ENCODE measurements at regions not wholly inside any gene's neighbourhood (a gene's known extent, or its start where the extent isn't known, plus 50 kb on each side); places are given as distances from the start of the nearest gene placed in this dataset.
"Not testable (repeated sequence)": the region's sequence is repeated elsewhere in the genome, so short reads cannot be mapped to it uniquely, and the experiment has no call there.

DNA sequence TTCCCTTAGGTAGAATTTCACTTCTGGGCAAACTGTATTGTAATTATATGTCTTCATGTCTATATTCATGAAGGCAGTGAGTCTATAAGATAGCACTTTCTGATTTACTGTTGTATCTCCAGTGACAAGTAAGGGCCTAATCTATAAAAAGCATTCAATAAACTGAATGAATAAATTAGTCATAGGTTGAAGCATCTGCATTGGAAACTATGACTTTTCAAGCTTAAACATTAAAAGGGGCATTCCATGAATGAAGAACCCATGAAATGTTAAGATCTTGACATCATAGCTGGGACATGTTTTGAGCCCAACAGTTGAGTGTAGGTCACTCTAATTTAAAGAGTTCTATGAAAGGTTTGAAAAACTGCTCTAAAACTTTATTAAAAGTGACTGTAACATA is 159.3 kb upstream of the LCORL start:
- no peak for DNase-seq

DNA sequence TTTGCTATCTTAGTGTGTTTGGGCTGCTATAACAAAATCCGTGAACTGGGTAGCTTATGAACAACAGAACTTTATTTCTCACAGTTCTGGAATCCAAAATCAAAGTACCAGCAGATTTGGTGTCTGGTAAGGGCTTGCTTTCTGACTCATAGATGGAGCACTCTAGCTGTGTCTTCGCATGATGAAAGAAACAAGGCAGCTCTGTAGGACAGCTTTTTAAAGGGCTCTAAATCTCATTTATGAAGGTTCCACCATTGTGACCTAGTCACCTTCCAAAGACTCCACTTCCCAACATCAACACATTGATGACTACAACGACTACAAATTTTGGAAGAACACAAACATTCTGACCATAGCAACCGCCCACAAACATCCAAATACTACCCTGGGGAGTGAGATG is 158.6 kb upstream of the LCORL start:
- no peak for DNase-seq

DNA sequence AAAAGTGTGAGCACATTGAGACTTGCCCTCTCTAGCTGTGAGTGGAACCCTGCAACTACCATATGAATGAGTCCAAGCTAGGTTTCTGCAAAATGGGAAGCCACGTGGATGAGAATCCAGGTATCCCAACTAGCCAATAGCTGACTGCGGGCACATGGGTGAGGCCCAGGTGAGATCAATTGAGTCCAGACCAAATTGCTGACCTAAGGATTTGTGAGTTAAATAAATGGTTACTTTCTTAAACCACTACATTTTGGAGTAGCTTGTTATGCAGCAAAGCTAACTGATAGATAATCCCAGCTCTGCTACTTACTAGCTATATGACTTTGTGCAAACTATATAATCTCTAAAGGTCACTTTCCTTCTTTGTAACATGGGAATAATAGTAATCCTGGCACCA is 150.3 kb upstream of the LCORL start:
- DNase-seq: no peak

DNA sequence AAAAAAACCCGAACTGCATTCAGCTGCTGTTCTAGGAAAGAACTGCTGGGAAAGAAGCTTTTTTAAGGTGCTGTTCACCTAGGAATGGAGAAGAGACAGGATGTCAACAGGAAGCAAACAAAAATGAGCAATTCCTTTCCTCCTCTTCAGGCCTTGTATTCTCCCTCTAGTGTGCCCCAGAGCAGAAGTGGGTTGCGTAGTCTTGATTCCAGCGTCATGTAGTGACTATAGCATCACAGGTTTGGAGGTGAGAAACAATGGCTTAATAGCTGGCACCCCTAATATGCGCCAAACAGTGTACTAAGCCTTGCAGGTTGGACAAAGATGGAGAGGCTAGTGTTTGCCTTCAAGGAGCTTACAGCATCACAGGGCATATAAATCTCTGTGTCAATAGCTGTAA is 146.3 kb upstream of the LCORL start:
- DNase-seq: no peak

DNA sequence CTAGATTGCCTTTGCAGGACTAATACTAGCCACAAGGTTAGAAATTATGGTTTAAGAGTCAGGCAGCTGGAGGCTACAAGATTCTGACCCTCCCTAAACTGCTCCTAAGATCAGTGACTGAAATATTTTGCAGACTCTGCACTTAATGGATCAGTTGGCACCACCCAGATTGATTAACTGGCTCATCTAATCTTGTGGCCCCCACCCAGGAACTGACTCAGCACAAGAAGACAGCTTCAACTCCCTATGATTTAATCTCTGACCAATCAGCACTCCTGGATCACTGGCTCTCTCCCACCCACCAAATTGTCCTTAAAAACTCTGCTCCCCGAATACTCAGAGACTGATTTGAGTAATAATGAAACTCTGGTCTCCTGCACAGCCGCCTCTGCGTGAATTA is 145.4 kb upstream of the LCORL start:
- no peak for DNase-seq

DNA sequence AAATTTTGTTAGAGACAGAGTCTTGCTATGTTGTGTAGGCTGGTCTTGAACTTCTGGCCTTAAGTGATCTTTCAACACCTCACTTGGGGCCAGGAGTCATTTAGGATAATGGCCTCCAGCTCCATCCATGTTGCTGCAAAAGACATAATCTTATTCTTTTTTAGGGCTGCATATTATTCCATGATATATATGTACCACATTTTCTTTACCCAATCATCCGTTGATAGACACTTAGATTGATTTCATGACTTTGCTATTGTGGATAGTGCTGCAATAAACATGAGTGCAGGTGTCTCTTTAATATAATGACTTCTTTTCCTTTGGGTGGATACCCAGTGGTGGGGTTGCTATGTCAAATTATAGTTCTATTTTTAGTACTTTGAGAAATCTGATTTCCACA is 140.9 kb upstream of the LCORL start:
- DNase-seq: no peak

DNA sequence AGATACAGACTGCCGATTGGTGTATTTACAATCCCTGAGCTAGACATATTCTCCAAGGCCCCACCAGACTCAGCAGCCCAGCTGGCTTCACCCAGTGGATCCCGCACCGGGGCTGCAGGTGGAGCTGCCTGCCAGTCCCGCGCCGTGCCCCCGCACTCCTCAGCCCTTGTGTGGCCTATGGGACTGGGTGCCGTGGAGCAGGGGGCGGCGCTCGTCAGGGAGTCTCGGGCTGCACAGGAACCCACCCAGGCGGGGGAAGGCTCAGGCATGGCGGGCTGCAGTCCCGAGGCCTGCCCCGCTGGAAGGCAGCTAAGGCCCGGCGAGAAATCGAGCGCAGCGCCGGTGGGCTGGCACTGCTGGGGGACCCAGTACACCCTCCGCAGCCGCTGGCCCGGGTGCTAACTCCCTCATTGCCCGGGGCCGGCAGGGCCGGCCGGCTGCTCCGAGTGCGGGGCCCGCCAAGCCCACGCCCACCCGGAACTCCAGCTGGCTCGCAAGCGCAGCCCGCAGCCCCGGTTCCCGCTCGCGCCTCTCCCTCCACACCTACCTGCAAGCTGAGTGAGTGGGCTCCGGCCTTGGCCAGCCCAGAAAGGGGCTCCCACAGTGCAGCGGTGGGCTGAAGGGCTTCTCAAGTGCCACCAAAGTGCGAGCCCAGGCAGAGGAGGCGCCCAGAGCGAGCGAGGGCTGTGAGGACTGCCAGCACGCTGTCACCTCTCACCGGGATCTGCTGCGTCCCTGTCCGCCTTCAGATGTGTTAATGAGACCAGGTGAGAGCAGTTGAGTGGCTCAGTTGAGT is 137.8 kb upstream of the LCORL start:
- DNase-seq: not testable (repeated sequence)

DNA sequence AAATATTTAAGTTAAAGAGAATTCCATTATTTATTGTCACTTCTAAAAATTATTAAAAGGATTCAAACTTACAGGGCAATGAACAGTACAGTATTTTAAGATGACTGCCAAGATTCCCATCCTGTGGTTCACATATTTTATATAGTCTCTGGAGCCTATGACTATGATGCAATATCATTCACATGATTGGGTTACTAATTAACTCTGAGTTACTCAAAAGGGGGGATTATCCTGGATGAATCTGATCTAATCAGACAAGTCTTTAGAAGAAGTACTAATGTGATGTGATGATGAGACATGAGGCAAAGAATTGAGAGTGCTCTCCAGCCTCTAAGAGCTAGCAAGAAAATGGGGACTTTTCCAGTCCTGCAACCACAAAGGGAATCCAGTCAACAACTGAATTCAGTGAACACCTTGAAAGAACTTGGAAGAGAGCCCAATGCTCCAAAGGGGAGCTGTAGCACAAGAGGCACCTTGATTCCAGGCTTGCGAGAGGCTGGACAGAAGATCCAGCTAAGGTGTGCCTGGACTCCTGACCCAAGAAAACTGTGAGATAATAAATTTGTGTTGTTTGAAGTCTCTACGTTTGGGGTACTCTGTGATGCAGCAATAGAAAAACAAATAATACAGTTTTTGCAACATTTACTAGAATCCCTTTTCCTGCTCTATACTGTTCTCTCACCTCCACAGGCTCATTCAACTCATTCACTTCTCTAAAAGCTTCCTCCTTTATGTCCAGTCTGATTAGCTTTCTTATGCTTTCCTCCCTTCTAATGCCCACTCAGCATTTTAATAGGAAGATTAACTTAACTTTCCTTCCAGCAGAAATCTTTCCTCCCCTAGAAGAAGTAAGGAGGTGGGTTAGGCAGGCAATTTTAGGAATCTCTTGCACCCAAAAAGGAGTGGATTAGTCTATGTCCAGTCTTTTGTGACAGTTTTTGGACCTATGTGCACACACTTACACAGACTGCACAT is 133.8 kb upstream of the LCORL start:
- no peak for DNase-seq

DNA sequence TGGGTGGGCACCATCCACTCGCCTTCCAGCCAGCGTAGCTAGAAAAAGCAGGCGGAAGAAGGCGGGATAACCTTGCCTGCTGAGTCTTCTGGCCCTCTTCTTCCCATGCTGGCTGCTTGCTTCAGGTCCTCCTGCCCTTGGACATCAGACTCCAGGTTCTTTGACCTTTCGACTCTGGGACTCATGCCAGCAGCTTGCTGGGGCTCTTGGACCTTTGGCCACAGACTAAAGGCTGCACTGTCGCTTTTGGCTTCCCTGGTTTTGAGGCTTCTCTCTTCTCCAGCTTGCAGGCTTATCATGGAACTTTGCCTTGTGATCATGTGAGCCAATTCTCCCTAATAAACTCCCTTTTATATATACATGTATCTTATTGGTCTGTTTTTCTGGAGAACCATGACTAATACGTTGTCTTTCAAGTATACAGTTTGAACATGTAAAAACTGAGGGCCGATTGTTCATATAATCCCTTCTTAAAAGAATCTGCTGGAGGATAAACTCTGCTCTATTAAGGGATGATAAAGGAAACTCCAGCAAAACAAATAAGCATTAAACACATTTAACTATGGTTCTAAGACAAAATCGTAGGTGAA is 116.6 kb upstream of the LCORL start:
- no peak for DNase-seq

DNA sequence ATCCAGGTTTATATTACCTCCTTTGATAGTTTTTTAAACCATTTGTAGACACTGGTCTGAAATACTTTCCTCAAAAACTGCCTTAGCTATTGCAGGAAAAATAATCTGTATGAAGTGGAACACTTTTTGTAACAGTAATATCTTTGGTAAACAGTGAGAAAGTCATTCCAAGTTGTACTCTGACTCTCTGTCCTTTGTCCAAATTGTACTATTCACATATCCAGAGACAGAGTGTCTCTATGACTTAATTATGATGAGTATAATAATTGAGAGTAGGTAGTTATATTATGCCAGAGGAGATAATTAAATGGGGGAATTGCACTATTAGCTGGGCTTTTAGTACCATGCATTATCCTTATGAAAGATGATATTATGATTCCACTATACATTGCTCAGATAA is 112.6 kb upstream of the LCORL start:
- DNase-seq: no peak

DNA sequence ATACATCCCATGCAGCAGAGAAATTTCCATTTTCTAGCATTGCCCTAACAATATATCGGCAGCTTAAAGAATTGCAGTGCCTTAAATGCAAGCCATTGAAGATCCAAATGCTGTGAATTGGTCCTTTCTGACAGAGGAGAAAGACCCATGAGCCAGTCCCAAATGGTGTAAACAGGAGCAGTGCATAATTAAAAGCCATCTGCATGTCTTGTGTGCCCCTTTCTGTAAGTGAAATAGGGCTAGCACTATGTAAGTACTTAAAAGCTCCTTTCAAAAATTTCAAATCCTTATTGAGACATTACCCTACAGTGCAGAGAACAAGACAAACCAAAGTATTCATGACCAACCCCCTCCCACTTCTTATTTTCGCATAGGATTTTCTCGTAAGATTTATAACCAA is 108.7 kb upstream of the LCORL start:
- DNase-seq: no peak

DNA sequence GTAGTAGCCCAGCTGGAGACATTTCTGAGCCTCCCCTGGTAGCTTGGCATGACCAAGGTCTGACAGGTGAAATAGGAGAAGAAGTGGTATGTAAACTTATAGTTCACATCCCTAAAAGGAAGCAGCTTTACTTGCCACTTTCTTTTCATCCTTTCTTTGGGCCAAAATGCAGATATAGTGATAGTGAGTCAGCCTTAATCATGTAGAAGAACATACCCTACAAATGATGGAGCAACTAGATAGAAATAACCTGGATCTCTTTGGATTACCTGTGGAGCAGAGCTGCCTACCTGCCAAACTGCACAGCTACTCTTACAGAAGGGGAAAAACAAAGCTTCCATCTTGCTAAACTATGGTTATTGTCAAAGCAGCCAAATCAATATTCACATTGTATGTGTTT is 106.7 kb upstream of the LCORL start:
- no peak for DNase-seq

DNA sequence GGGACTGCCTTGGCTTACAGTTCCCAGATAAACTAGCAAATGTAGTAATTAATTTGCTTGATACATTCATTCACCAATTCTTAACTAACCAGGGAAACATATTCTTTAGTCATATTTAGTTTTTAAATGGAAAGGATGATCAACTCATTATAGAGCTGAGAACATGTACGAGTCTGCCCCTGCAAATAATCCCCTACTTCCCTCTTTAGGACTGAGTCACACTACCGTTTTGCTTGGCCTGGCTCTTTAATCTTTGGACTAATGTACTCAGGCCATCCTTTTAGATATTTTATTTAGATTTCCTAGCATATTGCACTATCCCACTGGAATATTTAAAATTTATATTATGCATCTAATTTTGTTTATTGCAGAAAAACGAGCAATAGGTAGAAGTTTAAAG is 105.5 kb upstream of the LCORL start:
- no peak for DNase-seq

DNA sequence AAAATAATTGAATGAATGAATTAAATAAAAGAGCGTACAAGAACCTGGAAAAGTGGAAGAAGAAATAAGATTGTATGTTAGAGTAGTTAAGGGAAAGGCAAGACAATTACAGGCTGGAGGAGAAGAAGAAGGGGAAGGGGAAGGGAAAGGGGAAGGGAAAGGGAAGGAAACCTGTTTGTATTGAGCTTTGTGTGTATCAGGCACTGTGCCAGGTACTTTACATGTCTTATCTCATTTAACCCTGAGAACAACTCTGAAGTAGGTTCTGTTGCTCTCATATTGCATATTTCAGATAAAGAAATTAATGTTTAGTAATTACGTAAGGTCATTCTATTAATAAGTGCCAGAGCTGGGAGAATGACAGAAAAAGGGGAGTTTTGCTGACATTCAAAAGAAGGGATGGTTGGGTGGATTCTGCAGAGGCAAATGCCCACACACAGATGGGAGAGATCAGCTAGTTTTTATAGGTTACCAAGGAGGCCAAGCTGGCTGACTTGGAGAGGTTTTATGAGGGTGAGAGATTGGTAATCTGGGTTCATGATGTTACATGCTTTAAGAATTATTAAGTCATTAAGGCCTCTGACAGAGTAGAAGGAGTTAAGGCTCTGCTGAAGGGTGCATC is 92.3 kb upstream of the LCORL start:
- no peak for DNase-seq

DNA sequence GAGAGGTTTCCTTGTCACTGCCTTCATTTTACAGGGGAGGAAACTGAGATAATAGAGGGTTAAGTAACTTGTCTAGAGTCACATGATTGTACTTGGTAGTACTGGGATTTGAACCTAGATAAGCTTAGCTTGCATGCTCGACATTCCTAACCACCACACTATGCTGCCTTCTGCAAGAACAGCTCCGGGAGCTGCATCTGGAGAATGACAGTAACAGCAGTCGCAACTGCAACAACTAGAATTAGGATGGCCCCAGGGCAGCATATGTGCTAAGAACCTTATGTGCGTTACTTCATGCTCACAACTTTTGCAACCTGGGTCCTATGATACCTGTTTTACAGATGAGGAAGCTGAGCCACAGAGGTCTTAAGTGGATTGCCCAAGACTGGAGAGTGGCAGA is 89.5 kb upstream of the LCORL start:
- no peak for DNase-seq

DNA sequence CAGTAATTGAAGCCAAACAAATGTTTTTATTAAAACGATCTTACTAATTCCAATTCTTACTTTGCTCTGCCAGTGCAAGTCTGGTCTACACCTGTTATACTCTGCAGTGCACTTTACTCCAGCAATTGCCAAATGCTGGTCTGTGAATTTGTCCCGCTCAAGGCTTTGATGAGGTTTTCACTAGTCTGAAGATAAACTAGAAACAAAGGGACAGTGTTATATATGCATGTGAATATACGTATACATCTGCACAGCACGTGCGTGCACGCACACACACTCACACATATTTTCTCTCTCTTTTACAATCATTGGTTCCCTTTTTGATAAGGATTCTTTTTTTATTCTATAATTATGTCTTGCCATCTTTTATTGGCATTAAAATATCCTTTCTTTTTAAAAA is 88.5 kb upstream of the LCORL start:
- no peak for DNase-seq

DNA sequence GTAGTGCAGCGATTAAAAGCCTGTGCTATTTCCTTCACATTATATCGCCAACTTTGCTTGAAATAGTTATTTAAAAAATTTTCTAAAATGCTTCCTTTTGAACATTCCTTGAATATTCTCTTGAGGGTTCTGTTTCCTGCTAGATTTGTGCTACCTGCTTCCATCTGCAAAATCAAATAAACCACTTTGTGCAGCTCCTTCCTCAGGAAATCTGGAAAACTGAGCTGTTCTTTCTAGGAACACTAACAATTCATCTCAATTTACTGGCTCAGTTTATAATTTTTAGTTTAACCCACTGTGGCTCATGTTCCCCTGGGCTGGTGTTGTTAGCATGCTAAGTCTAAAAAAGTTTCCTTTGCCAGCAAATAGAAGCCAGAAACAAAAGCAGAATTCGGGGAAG is 88.1 kb upstream of the LCORL start:
- DNase-seq: no peak

DNA sequence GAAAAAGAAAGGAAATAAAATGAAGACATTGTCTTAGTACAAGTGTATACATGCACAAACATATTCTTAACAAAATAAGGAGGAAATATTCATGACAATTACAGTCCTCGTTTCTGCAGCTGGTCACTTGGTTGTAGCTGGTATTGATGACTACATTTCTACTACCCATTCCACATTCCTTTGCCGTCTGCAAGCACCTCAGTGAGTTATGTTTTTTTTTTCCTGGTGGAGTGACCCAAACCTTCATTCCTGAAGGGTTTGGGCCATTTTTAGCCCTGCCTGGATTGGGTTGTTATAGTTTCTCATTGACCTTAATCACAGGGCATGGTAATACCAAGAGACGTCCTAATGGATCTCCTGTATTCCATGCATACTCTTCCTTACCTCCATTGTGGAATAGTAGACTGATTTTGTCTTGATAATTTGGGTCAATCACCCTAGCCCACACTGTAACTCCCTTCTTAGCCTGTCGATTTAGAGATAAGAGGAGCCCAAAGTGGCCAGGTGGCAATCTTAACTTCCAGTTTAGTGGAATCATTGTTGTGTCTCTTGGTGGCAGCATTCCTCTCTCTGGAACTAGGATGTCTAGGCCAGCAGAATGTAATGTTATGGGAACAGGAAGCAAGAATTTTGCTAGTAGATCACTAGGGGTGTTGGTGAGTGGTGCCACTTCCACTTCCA is 86.4 kb upstream of the LCORL start:
- not testable (repeated sequence) for DNase-seq

DNA sequence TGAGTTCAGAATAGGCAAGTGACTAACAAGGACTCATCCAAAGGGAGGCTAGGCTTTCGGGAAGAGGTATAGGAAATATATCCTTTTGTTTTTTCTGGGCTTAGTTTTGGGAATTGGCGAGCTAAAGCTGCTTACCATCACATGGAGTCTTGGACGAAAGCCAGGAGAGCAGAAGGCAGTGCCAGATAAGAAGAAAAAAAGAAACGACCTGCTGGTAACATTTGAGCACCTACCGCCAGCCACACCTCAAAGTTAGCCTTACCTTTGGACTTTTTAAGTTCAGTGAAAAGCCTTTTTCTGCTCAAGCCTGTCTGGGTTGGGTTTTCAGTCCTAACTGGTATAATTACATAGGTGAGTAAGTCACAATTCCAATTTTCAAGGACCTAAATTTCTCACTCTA is 85.1 kb upstream of the LCORL start:
- peak; percentile 56 for DNase-seq

DNA sequence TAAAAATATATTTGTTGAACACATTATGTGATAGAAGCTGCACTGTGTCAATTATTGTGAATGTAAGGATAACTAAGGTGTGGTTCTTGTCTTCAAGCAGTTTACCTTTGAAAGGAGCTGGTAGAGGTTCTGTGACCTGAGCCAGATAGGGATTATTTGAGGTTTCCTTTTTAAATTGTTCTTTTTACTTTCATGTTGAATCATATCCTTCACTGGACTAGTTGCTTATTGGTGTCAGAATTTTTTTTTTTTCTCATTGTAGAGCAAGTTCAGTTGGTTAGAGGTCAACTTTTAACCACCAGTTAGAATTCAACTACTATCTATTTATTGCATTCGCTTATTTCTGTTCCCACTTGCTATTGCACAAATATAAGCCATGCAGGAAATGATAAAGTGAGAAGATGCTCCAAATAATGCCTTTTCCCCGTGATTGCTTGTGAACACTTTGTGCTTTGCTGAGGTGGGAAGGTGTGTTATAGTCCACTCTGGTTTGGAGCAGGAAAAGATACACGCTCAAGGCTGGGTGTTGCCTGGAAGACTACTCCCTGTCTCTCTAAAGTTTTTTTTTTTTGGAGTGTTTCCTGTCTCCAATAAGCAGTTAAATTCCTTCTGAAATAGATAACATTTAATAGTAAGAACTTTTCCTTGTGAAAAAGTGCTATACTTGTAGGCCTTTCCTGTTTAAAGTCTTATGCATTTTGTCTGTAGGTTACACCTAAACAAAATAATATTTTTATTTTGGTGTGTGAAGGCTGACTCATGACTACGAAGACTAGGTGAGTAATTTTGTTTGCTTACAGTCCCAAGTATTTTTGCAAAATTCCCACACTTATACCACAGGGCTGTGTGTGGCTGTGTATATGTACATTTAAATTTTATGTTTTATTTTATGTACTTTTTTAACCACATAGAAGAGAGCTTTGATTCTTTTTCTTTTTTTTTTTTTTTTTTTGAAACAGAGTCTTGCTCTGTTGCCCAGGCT is 83.8 kb upstream of the LCORL start:
- DNase-seq: no peak

DNA sequence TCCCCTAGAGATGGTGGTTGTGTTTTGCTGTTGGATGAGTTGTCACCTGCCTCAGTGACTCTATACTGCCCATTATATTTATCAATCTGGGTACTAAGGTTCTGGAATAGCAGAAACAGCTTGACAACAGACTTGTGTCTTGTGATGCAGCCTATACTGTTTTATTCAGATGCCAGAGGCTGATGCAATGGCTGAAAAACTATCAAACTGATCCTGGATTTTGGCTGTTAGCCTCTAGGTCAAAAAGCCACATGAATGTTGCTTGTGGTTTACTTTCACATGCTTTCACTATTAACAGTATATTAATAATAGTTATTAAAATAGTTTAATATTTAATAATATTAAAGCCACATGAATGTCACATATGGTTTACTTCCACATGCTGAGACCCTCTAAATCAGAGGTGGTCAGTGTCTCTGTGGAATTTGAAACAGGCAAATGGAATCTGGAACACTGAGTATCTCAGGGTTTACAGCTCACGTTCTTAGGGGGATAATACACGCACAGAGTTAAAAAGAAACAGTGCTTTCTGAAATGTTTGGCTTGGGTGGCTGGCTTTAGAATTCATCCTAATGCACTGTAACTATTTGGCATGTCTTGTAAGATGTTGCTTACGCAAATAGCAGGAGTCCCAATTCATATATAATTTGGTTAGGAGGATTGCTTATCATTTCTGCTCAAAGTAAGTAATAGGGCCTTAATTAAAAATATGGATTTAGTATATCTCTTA is 82.5 kb upstream of the LCORL start:
- no peak for DNase-seq

Measured in NCI-H2171 (cell line).